Ishikawa (cell line): ENCODE measurements at regions not wholly inside any gene's neighbourhood (a gene's known extent, or its start where the extent isn't known, plus 50 kb on each side); places are given as distances from the start of the nearest gene placed in this dataset.

Experiments used
- TAF1 ChIP-seq: IDR thresholded peaks from 2 replicates; pipeline ENCODE4 v1.6.1; 2012; ENCODE audit warnings: low read depth, mild to moderate bottlenecking
- YY1 ChIP-seq: IDR thresholded peaks from 2 replicates; pipeline ENCODE4 v1.6.1; 2012; ENCODE audit warnings: low read depth
- TF ChIP-seq, protein P1 (sequence below): IDR thresholded peaks from 2 replicates; pipeline ENCODE4 v1.6.1; 2012
- TF ChIP-seq, protein P2 (sequence below): IDR thresholded peaks from 2 replicates; pipeline ENCODE4 v1.6.1; 2012; ENCODE audit warnings: low read depth, mild to moderate bottlenecking
- TF ChIP-seq, protein P3 (sequence below): IDR thresholded peaks from 2 replicates; pipeline ENCODE4 v1.6.1; 2012

DNA sequence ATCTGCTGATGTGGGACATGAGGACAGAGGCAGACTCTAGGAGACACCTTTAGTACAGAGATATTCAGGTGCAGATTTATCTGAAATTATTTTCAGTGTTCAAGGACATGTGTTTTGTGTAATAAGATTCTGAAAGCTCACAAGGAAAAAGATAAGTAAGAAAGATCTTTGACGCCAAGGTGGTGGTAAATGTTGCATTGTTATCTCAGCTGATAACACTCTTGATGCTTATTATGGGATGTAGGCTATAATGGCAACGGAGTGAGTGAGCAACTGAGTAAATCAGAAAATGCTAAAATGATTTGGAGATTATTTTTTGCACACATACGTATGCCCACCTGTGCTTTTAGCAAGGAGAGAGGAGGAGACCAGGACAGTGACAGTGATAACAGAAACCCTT, 510.9 kb downstream of the KLF12 start:
- TF ChIP-seq, protein P1, sequence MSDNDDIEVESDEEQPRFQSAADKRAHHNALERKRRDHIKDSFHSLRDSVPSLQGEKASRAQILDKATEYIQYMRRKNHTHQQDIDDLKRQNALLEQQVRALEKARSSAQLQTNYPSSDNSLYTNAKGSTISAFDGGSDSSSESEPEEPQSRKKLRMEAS, result no peak
- no peak for TF ChIP-seq TAF1
- TF ChIP-seq, protein P2, sequence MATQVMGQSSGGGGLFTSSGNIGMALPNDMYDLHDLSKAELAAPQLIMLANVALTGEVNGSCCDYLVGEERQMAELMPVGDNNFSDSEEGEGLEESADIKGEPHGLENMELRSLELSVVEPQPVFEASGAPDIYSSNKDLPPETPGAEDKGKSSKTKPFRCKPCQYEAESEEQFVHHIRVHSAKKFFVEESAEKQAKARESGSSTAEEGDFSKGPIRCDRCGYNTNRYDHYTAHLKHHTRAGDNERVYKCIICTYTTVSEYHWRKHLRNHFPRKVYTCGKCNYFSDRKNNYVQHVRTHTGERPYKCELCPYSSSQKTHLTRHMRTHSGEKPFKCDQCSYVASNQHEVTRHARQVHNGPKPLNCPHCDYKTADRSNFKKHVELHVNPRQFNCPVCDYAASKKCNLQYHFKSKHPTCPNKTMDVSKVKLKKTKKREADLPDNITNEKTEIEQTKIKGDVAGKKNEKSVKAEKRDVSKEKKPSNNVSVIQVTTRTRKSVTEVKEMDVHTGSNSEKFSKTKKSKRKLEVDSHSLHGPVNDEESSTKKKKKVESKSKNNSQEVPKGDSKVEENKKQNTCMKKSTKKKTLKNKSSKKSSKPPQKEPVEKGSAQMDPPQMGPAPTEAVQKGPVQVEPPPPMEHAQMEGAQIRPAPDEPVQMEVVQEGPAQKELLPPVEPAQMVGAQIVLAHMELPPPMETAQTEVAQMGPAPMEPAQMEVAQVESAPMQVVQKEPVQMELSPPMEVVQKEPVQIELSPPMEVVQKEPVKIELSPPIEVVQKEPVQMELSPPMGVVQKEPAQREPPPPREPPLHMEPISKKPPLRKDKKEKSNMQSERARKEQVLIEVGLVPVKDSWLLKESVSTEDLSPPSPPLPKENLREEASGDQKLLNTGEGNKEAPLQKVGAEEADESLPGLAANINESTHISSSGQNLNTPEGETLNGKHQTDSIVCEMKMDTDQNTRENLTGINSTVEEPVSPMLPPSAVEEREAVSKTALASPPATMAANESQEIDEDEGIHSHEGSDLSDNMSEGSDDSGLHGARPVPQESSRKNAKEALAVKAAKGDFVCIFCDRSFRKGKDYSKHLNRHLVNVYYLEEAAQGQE, result no peak
- TF ChIP-seq YY1, result no peak
- TF ChIP-seq, protein P3, sequence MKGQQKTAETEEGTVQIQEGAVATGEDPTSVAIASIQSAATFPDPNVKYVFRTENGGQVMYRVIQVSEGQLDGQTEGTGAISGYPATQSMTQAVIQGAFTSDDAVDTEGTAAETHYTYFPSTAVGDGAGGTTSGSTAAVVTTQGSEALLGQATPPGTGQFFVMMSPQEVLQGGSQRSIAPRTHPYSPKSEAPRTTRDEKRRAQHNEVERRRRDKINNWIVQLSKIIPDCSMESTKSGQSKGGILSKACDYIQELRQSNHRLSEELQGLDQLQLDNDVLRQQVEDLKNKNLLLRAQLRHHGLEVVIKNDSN, result no peak
